SU-DHL-6 (cell line): ENCODE measurements at regions not wholly inside any gene's neighbourhood (a gene's known extent, or its start where the extent isn't known, plus 50 kb on each side); places are given as distances from the start of the nearest gene placed in this dataset.

Source experiments
- CTCF ChIP-seq: fragments of 200-600 bp; sonication (generic); IDR thresholded peaks from one replicate; pipeline ENCODE4 v1.5.1; 2017; ENCODE audit warnings: antibody characterized with exemption, mild to moderate bottlenecking, low read length, moderate library complexity; ENCODE audit not compliant: insufficient read depth, poor library complexity, severe bottlenecking
- EZH2phosphoT487 ChIP-seq: fragments of 200-600 bp; sonication (generic), shearing (Covaris generic); conservative IDR thresholded peaks from 2 replicates; pipeline ENCODE4 v1.6.1; 2018; ENCODE audit warnings: mild to moderate bottlenecking, antibody characterized with exemption, low read length, moderate library complexity, mixed read lengths

DNA sequence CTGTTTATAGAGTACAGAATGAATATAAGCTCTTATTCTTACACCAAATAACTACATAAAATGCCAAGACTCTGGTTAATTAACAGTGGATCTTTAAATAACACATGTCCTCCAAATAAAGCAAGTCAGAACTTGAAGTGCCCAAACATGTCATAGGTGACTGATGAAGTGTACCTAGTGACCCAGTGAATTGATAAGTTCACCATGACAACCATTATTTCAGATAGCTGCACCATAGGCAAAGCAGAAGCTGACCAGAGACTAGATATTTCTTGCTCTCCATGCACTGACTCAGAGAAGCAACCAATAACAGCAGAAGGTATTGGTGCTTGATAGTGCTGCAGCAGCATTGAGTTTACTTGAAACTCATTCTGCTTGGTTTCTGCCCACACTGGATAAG lies 192.1 kb downstream of the DUSP10 start:
- TF ChIP-seq CTCF (no peak), EZH2phosphoT487 (no peak)
